Ovary (tissue), 7 donors: ENCODE measurements at regions not wholly inside any gene's neighbourhood (a gene's known extent, or its start where the extent isn't known, plus 50 kb on each side); places are given as distances from the start of the nearest gene placed in this dataset.

Experiments used
- DNase-seq, 5 donors: peaks; one replicate each; pipeline ENCODE4 v3.0.0-alpha.2; 2019 to 2020
- H3K27ac ChIP-seq, 2 donors: fragments of 200-600 bp; one replicate each; pipeline versions ENCODE4 v1.5.1 to v1.8.0; 2019 to 2022
- H3K27me3 ChIP-seq: fragments of 200-600 bp; one replicate; pipeline ENCODE4 v1.8.0; 2022
- H3K36me3 ChIP-seq: fragments of 200-600 bp; sonication (generic); one replicate; pipeline ENCODE4 v1.5.1; 2019
- H3K4me1 ChIP-seq: one replicate; pipeline ENCODE4 v1.8.1; 2013; ENCODE audit warnings: mild to moderate bottlenecking, moderate library complexity; ENCODE audit not compliant: insufficient read depth
- H3K4me3 ChIP-seq: fragments of 200-600 bp; sonication (generic); one replicate; pipeline ENCODE4 v1.5.1; 2017
- H3K9me3 ChIP-seq, 2 donors: fragments of 200-600 bp in 1 of 2; sonication (generic) in 1 of 2; one replicate each; pipeline versions ENCODE4 v1.5.1 to v1.8.1; 2013 to 2019; ENCODE audit warnings: mild to moderate bottlenecking in 1 of 2, moderate library complexity in 1 of 2
- EP300 ChIP-seq: sonication (generic); formaldehyde crosslinking; IDR thresholded peaks from one replicate; pipeline ENCODE4 v1.6.1; 2017; ENCODE audit warnings: antibody characterized with exemption
- POLR2A ChIP-seq: fragments of 450-650 bp; IDR thresholded peaks from one replicate; pipeline ENCODE4 v1.6.1; 2017; ENCODE audit warnings: antibody characterized with exemption, mild to moderate bottlenecking, moderate library complexity
- WGBS, 3 donors: extraction: QIAGEN DNeasy Blood & Tissue Kit in 1 of 3; methylation state at CpG; one replicate each; pipeline versions ENCODE4 v1.1.5 to v1.1.7; 2013 to 2017; 5-methylcytosine and 5-hydroxymethylcytosine counted together
- intact Hi-C, 4 donors: fragments of 100-400 bp; cut with DNase I; formaldehyde crosslinking; loops; one replicate each; pipeline versions ENCODE4 v1.11.0 to v1.15.1; 2022 to 2023
- TF ChIP-seq, protein P1 (sequence below), 3 donors: fragments of 450-650 bp in 2 of 3; fragments of 200-600 bp in 1 of 3; IDR thresholded peaks; one replicate each; pipeline versions ENCODE4 v1.5.1 to v1.8.0; 2016 to 2022; ENCODE audit warnings: antibody characterized with exemption in 3 of 3, mild to moderate bottlenecking in 1 of 3
- donor health status: DM: no; HTN: no; CAD: no; lungs with moderate emphysema.
- donor health status: DM: no; HTN: no; CAD: no.
- donor health status: Bipolar disorder and iron deficiency.
- donor health status: DM: no; HTN: no; CAD: no.
- donor health status: DM: yes; HTN: yes; CAD: no.

- no peaks in the 10 kb centered on the region for H3K27me3 ChIP-seq
- TF ChIP-seq EP300 (no peak), POLR2A (no peak)
- TF ChIP-seq, protein P1, sequence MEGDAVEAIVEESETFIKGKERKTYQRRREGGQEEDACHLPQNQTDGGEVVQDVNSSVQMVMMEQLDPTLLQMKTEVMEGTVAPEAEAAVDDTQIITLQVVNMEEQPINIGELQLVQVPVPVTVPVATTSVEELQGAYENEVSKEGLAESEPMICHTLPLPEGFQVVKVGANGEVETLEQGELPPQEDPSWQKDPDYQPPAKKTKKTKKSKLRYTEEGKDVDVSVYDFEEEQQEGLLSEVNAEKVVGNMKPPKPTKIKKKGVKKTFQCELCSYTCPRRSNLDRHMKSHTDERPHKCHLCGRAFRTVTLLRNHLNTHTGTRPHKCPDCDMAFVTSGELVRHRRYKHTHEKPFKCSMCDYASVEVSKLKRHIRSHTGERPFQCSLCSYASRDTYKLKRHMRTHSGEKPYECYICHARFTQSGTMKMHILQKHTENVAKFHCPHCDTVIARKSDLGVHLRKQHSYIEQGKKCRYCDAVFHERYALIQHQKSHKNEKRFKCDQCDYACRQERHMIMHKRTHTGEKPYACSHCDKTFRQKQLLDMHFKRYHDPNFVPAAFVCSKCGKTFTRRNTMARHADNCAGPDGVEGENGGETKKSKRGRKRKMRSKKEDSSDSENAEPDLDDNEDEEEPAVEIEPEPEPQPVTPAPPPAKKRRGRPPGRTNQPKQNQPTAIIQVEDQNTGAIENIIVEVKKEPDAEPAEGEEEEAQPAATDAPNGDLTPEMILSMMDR (IDR thresholded peaks at IDR 0.05) = no peak
- H3K4me3 ChIP-seq = no peak overlapping the region
- 65 to 75% (median 70%) methylated on average over 10 of the region's 10 CpGs for WGBS, 3 donors
- no peaks in the 10 kb centered on the region for H3K36me3 ChIP-seq
- H3K4me1 ChIP-seq = no peaks in the 10 kb centered on the region
- H3K9me3 ChIP-seq = no peaks in the 10 kb centered on the region
- intact Hi-C loops = no loop called here
- DNase-seq = no peak
- H3K27ac ChIP-seq = no peak overlapping the region
Observed at GRCh38 chr1:207971331-207972219, 60.6 kb upstream of the CD34 start.

DNA sequence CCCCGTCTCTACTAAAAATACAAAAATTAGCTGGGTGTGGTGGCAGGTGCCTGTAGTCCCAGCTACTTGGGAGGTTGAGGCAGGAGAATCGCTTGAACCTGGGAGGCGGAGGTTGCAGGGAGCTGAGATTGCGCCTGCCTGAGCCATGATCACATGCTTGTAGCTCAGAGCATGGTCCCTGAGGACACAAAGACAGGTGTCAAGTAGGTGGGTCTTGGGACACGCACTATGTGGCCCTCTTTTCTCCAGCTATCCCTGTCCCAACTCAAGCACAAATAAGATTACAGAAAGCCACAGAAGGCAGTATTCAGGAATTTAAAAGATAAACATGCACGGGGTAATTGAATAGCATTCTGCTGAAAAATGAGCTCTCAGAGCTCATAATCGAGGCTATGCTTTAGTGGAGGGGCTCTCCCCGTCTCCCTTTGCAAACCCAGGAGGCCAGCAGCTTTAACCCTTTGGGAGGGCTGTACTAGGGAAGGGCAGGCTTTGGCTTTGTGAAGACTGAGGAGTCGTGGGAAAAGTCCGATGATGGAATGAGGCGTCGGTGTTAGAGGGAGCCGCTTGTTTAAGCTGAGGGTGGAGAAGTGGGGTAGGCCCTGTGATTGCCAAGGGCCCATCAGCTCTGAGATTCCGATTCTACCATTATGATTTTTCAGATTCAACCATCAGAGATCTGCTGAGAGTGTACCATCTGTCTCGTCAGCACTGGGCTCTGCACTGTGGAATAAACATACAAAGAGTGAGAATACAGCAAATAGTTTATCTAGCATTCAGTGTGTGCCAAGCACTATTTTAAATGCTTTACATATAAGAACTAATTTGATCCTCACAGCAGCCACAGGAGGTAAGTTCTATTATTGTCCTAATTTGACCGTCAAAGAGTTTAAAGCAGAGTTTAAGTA is 59.7 kb upstream of the CD34 start:
- no peak overlapping the region for H3K27ac ChIP-seq
- no peaks in the 10 kb centered on the region for H3K27me3 ChIP-seq
- no peaks in the 10 kb centered on the region for H3K9me3 ChIP-seq
- TF ChIP-seq, protein P1 (IDR thresholded peaks at IDR 0.05) = no peak
- TF ChIP-seq POLR2A (no peak), EP300 (no peak)
- no peak overlapping the region for H3K4me3 ChIP-seq
- WGBS, 3 donors = 70 to 72% (median 72%) methylated on average over 16 of the region's 16 CpGs
- intact Hi-C loops = no loop called here
- no peak for DNase-seq
- H3K36me3 ChIP-seq = no peaks in the 10 kb centered on the region
- H3K4me1 ChIP-seq = no peaks in the 10 kb centered on the region

DNA sequence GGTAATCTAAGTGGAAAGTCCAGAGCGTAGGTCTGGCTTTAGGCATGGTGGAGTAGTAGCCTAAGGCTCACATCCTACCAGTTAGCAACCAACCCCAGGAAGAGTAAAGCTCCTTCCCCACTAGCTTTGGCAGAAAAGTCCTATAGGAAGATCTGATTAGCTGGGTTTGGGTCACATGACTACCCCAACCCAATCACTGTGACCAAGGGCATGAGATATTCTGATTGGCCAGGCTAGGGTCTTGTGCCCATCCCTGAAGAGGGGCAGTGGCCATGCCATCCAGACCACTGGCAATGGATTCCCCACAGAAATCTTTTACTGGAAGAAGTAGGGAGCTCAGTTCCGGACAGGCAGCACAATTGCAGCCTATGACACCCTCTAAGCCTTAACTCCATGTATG is 58.6 kb upstream of the CD34 start:
- Histone ChIP-seq H3K4me3 (no peak overlapping the region), H3K36me3 (no peaks in the 10 kb centered on the region), H3K27me3 (no peaks in the 10 kb centered on the region), H3K9me3 (no peaks in the 10 kb centered on the region), H3K4me1 (no peaks in the 10 kb centered on the region), H3K27ac (no peak overlapping the region)
- WGBS, 3 donors = 91 to 98% (median 98%) methylated on average over 2 of the region's 2 CpGs
- no peak for DNase-seq
- intact Hi-C loops = loop anchor here in 1 of 4 donors (10.0 kb wide), 1 partner anchor 145 kb away; no protein-coding TSS in a partner anchor
- TF ChIP-seq POLR2A (no peak), EP300 (no peak)
- TF ChIP-seq, protein P1 (IDR thresholded peaks at IDR 0.05) = no peak

- no peak overlapping the region for H3K4me3 ChIP-seq
- H3K4me1 ChIP-seq = peaks cover 3% of the 10 kb centered on the region
- no peaks in the 10 kb centered on the region for H3K9me3 ChIP-seq
- WGBS, 3 donors = 24 to 34% (median 33%) methylated on average over 5 of the region's 5 CpGs
- TF ChIP-seq POLR2A (no peak), EP300 (no peak)
- TF ChIP-seq, protein P1 (IDR thresholded peaks at IDR 0.05) = no peak
- intact Hi-C loops = loop anchor here in 1 of 4 donors (10.0 kb wide), 1 partner anchor 144 kb away; no protein-coding TSS in a partner anchor
- DNase-seq = no peak
- no peaks in the 10 kb centered on the region for H3K27me3 ChIP-seq
- no peaks in the 10 kb centered on the region for H3K36me3 ChIP-seq
- H3K27ac ChIP-seq = no peak overlapping the region
Observed at GRCh38 chr1:207968521-207969009, 57.6 kb upstream of the CD34 start.
